GM12891 (cell line): ENCODE measurements at regions not wholly inside any gene's neighbourhood (a gene's known extent, or its start where the extent isn't known, plus 50 kb on each side); places are given as distances from the start of the nearest gene placed in this dataset.
A peak's percentile ranks its signal among the peaks of the same experiment; 100 is the strongest.
"Not testable (repeated sequence)": the region's sequence is repeated elsewhere in the genome, so short reads cannot be mapped to it uniquely, and the experiment has no call there.

Experiments
- DNase-seq: peaks from one replicate; pipeline ENCODE4 v3.0.0; 2011; ENCODE audit warnings: low spot score; ENCODE audit not compliant: insufficient read length
- FAIRE-seq: peaks from 2 replicates; lab custom pipeline; 2011; peaks lifted over from hg19 to GRCh38; lab: Jason Lieb, UNC
- PAX5 ChIP-seq: IDR thresholded peaks from 2 replicates; pipeline ENCODE4 v1.6.1; 2011; ENCODE audit warnings: low read length, moderate library complexity, mild to moderate bottlenecking; ENCODE audit not compliant: insufficient read depth, severe bottlenecking
- POLR2A ChIP-seq: IDR thresholded peaks from 2 replicates; pipeline ENCODE4 v1.6.1; 2011; ENCODE audit warnings: low read depth, low read length, control low read depth
- POLR2AphosphoS5 ChIP-seq: IDR thresholded peaks from 2 replicates; pipeline ENCODE4 v1.6.1; 2011; ENCODE audit warnings: low read depth, low read length, control low read depth
- POU2F2 ChIP-seq: IDR thresholded peaks from 2 replicates; pipeline ENCODE4 v1.6.1; 2011; ENCODE audit warnings: low read depth, mild to moderate bottlenecking, control low read depth, low read length, moderate library complexity
- SPI1 ChIP-seq: IDR thresholded peaks from 2 replicates; pipeline ENCODE4 v1.6.1; 2011; ENCODE audit warnings: low read depth, low read length, control low read depth
- TAF1 ChIP-seq: IDR thresholded peaks from 2 replicates; pipeline ENCODE4 v1.6.1; 2011; ENCODE audit warnings: low read depth, low read length, control low read depth

- DNase-seq (no peak), FAIRE-seq (no peak)
- TF ChIP-seq POU2F2, result no peak
Measured at GRCh38 chr5:145044970-145045369, 790.2 kb downstream of the PRELID2 start.

- TF ChIP-seq POLR2A, result no peak
- DNase-seq (no peak), FAIRE-seq (no peak)
Measured at GRCh38 chr5:145028626-145029025, 806.5 kb downstream of the PRELID2 start.

GRCh38 chr5:145027286-145027685 is 807.9 kb downstream of the PRELID2 start:
- DNase-seq (no peak), FAIRE-seq (no peak)
- TF ChIP-seq PAX5 (no peak), POLR2A (no peak)

GRCh38 chr5:145025775-145026174 is 809.4 kb downstream of the PRELID2 start:
- DNase-seq, result no peak
- no peak for FAIRE-seq
- TF ChIP-seq TAF1 (no peak), PAX5 (no peak), POU2F2 (no peak), SPI1 (peak; percentile 40; the same call in 1 of the 2 replicates)

GRCh38 chr5:145015146-145015545 is 820.0 kb downstream of the PRELID2 start:
- TF ChIP-seq TAF1, result no peak
- no peak for TF ChIP-seq POLR2A
- TF ChIP-seq PAX5, result no peak
- TF ChIP-seq SPI1, result no peak
- TF ChIP-seq POU2F2, result no peak
- TF ChIP-seq POLR2AphosphoS5, result no peak
- no peak for FAIRE-seq
- DNase-seq, result no peak

- no peak for FAIRE-seq
- TF ChIP-seq PAX5 (no peak), POLR2AphosphoS5 (no peak), POU2F2 (no peak), TAF1 (no peak), POLR2A (no peak), SPI1 (no peak)
- DNase-seq, result no peak
Measured at GRCh38 chr5:145014109-145014508, 821.0 kb downstream of the PRELID2 start.

GRCh38 chr5:145010834-145011233 is 824.3 kb downstream of the PRELID2 start:
- no peak for DNase-seq
- TF ChIP-seq POLR2AphosphoS5 (no peak), SPI1 (no peak)
- no peak for FAIRE-seq

- no peak for TF ChIP-seq TAF1
- no peak for TF ChIP-seq POU2F2
- TF ChIP-seq SPI1, result no peak
- DNase-seq, result no peak
- no peak for FAIRE-seq
Measured at GRCh38 chr5:145008876-145009530, 826.1 kb downstream of the PRELID2 start.

GRCh38 chr5:144994356-144994755 is 823.7 kb downstream of the KCTD16 start:
- FAIRE-seq, DNase-seq: not testable (repeated sequence)

- no peak for DNase-seq
- TF ChIP-seq PAX5, result no peak
- no peak for TF ChIP-seq POU2F2
- no peak for TF ChIP-seq TAF1
- TF ChIP-seq POLR2A, result no peak
- TF ChIP-seq SPI1, result no peak
- no peak for TF ChIP-seq POLR2AphosphoS5
- FAIRE-seq, result no peak
Measured at GRCh38 chr5:144983101-144983500, 812.4 kb downstream of the KCTD16 start.

GRCh38 chr5:144979516-144980264 is 809.0 kb downstream of the KCTD16 start:
- TF ChIP-seq POLR2A (no peak), SPI1 (no peak), PAX5 (no peak), TAF1 (no peak), POLR2AphosphoS5 (no peak), POU2F2 (no peak)
- DNase-seq (no peak), FAIRE-seq (no peak)
